ENCODE measurements at regions not wholly inside any gene's neighbourhood (a gene's known extent, or its start where the extent isn't known, plus 50 kb on each side); places are given as distances from the start of the nearest gene placed in this dataset.

GRCh38 chr21:20661246-20661645 is 337.0 kb upstream of the NCAM2 start:
- TF ChIP-seq CTCF (IDR thresholded peaks at IDR 0.05 in 4 of 5, conservative IDR thresholded peaks at IDR 0.05 in 1 of 5) (no peak), POLR2A (IDR thresholded peaks at IDR 0.05) (no peak)
- Histone ChIP-seq H3K36me3 (no peaks in the 10 kb centered on the region), H3K4me3 (no peak overlapping the region), H3K9me3 (no peaks in the 10 kb centered on the region), H3K27me3 (no peaks in the 10 kb centered on the region), H3K4me1 (no peaks in the 10 kb centered on the region), H3K27ac (no peak overlapping the region)
- DNase-seq = no peak
- in situ Hi-C loops (cut with MboI; ENCODE audit: low sequenced_read_pairs in 4 of 4) (no loop called here), intact Hi-C loops (cut with DNase I; ENCODE audit: low total_unique reads) (no loop called here)
- no peak for ATAC-seq

- no peaks in the 10 kb centered on the region for H3K27me3 ChIP-seq
- H3K4me3 ChIP-seq = no peak overlapping the region
- intact Hi-C loops (cut with DNase I; ENCODE audit: low total_unique reads) = no loop called here
- H3K36me3 ChIP-seq = no peaks in the 10 kb centered on the region
- H3K9me3 ChIP-seq = no peaks in the 10 kb centered on the region
- no peaks in the 10 kb centered on the region for H3K4me1 ChIP-seq
- DNase-seq (no peak), ATAC-seq (no peak)
- in situ Hi-C loops (cut with MboI; ENCODE audit: low sequenced_read_pairs in 4 of 4) = no loop called here
- no peak for TF ChIP-seq CTCF (IDR thresholded peaks at IDR 0.05 in 4 of 5, conservative IDR thresholded peaks at IDR 0.05 in 1 of 5)
- no peak for TF ChIP-seq POLR2A (IDR thresholded peaks at IDR 0.05)
- no peak overlapping the region for H3K27ac ChIP-seq
Observed at GRCh38 chr21:20661745-20662422, 336.3 kb upstream of the NCAM2 start.

GRCh38 chr21:20662514-20662913 is 335.7 kb upstream of the NCAM2 start:
- TF ChIP-seq POLR2A (IDR thresholded peaks at IDR 0.05) (no peak), CTCF (IDR thresholded peaks at IDR 0.05 in 4 of 5, conservative IDR thresholded peaks at IDR 0.05 in 1 of 5) (no peak)
- no peak for ATAC-seq
- Histone ChIP-seq H3K4me1 (no peaks in the 10 kb centered on the region), H3K4me3 (no peak overlapping the region), H3K27me3 (no peaks in the 10 kb centered on the region), H3K36me3 (no peaks in the 10 kb centered on the region), H3K27ac (no peak overlapping the region), H3K9me3 (no peaks in the 10 kb centered on the region)
- DNase-seq = no peak
- in situ Hi-C loops (cut with MboI; ENCODE audit: low sequenced_read_pairs in 4 of 4) = no loop called here
- intact Hi-C loops (cut with DNase I; ENCODE audit: low total_unique reads) = no loop called here

GRCh38 chr21:20667931-20668330 is 330.3 kb upstream of the NCAM2 start:
- intact Hi-C loops (cut with DNase I; ENCODE audit: low total_unique reads) = no loop called here
- Histone ChIP-seq H3K9me3 (no peaks in the 10 kb centered on the region), H3K27me3 (no peaks in the 10 kb centered on the region), H3K36me3 (no peaks in the 10 kb centered on the region), H3K4me3 (no peak overlapping the region), H3K4me1 (no peaks in the 10 kb centered on the region), H3K27ac (no peak overlapping the region)
- in situ Hi-C loops (cut with MboI; ENCODE audit: low sequenced_read_pairs in 4 of 4) = no loop called here
- DNase-seq (no peak), ATAC-seq (no peak)
- TF ChIP-seq POLR2A (IDR thresholded peaks at IDR 0.05) (no peak), CTCF (IDR thresholded peaks at IDR 0.05 in 4 of 5, conservative IDR thresholded peaks at IDR 0.05 in 1 of 5) (no peak)

- ATAC-seq (no peak), DNase-seq (no peak)
- Histone ChIP-seq H3K9me3 (no peaks in the 10 kb centered on the region), H3K36me3 (no peaks in the 10 kb centered on the region), H3K4me3 (no peak overlapping the region), H3K4me1 (no peaks in the 10 kb centered on the region), H3K27me3 (no peaks in the 10 kb centered on the region), H3K27ac (no peak overlapping the region)
- no peak for TF ChIP-seq CTCF (IDR thresholded peaks at IDR 0.05 in 4 of 5, conservative IDR thresholded peaks at IDR 0.05 in 1 of 5)
- TF ChIP-seq POLR2A (IDR thresholded peaks at IDR 0.05) = no peak
- intact Hi-C loops (cut with DNase I; ENCODE audit: low total_unique reads) (no loop called here), in situ Hi-C loops (cut with MboI; ENCODE audit: low sequenced_read_pairs in 4 of 4) (no loop called here)
Observed at GRCh38 chr21:20685475-20685874, 312.7 kb upstream of the NCAM2 start.

Measured in gastrocnemius medialis (tissue), 4 donors.